SK-N-SH treated with all-trans-retinoic acid at 6 μM for 48 hours (cell line): ENCODE measurements at regions not wholly inside any gene's neighbourhood (a gene's known extent, or its start where the extent isn't known, plus 50 kb on each side); places are given as distances from the start of the nearest gene placed in this dataset.

Experiments used
- ATAC-seq: fragments of 200-7000 bp; cut with Tn5 transposase; 3 replicates; pipeline ENCODE4 v1.9.1; 2020; ENCODE audit warnings: mild to moderate bottlenecking, moderate library complexity
- ARNTL ChIP-seq: fragments of 450-650 bp; formaldehyde crosslinking; IDR thresholded peaks from 2 replicates; pipeline ENCODE4 v1.5.0; 2020; ENCODE audit warnings: low read depth, mild to moderate bottlenecking, moderate library complexity, borderline replicate concordance
- BACH2 ChIP-seq: fragments of 250-450 bp; sonication (Bioruptor Pico); IDR thresholded peaks from 2 replicates; pipeline ENCODE4 v1.9.0; 2021; ENCODE audit warnings: mild to moderate bottlenecking, borderline replicate concordance
- CREB5 ChIP-seq: fragments of 250-450 bp; sonication (Bioruptor Pico); IDR thresholded peaks from 2 replicates; pipeline ENCODE4 v1.5.1; 2020; ENCODE audit warnings: low read depth, mild to moderate bottlenecking, moderate library complexity
- CSDC2 ChIP-seq: fragments of 250-450 bp; sonication (Bioruptor Pico); IDR thresholded peaks from 2 replicates; pipeline ENCODE4 v1.5.0; 2020; ENCODE audit warnings: mild to moderate bottlenecking, moderate library complexity
- CSRNP3 ChIP-seq: fragments of 250-450 bp; sonication (Bioruptor Pico); IDR thresholded peaks from 2 replicates; pipeline ENCODE4 v1.5.1; 2021; ENCODE audit warnings: mild to moderate bottlenecking, moderate library complexity
- ESRRG ChIP-seq: fragments of 250-450 bp; sonication (Bioruptor Pico); IDR thresholded peaks from 2 replicates; pipeline ENCODE4 v1.6.1; 2021; ENCODE audit warnings: mild to moderate bottlenecking
- GLIS3 ChIP-seq: fragments of 250-450 bp; sonication (Bioruptor Pico); IDR thresholded peaks from 2 replicates; pipeline ENCODE4 v1.5.0; 2020; ENCODE audit warnings: mild to moderate bottlenecking, moderate library complexity
- ISL1 ChIP-seq: fragments of 250-450 bp; sonication (Bioruptor Pico); IDR thresholded peaks from 2 replicates; pipeline ENCODE4 v2.1.2; 2022; ENCODE audit warnings: mild to moderate bottlenecking, moderate library complexity
- OSR1 ChIP-seq: fragments of 250-450 bp; sonication (Bioruptor Pico); IDR thresholded peaks from 2 replicates; pipeline ENCODE4 v1.8.0; 2022; ENCODE audit warnings: moderate library complexity, mild to moderate bottlenecking, inconsistent platforms
- PATZ1 ChIP-seq: fragments of 250-450 bp; sonication (Bioruptor Pico); IDR thresholded peaks from 2 replicates; pipeline ENCODE4 v1.8.0; 2020; ENCODE audit warnings: mild to moderate bottlenecking, moderate library complexity, borderline replicate concordance
- PPARA ChIP-seq: fragments of 250-450 bp; sonication (Bioruptor Pico); IDR thresholded peaks from 2 replicates; pipeline ENCODE4 v1.5.0; 2020; ENCODE audit warnings: mild to moderate bottlenecking, borderline replicate concordance
- RARB ChIP-seq: fragments of 250-450 bp; sonication (Bioruptor Pico); IDR thresholded peaks from 2 replicates; pipeline ENCODE4 v1.8.0; 2021; ENCODE audit warnings: mild to moderate bottlenecking, moderate library complexity
- SNAI2 ChIP-seq: fragments of 250-450 bp; sonication (Bioruptor Pico); IDR thresholded peaks from 2 replicates; pipeline ENCODE4 v1.5.0; 2020; ENCODE audit warnings: mild to moderate bottlenecking, moderate library complexity
- TOX ChIP-seq: fragments of 250-450 bp; sonication (Bioruptor Pico); IDR thresholded peaks from 2 replicates; pipeline ENCODE4 v1.8.0; 2021; ENCODE audit warnings: mild to moderate bottlenecking, moderate library complexity, borderline replicate concordance
- ZC3H10 ChIP-seq: fragments of 250-450 bp; sonication (Bioruptor Pico); IDR thresholded peaks from 2 replicates; pipeline ENCODE4 v1.5.1; 2021; ENCODE audit warnings: mild to moderate bottlenecking, moderate library complexity
- ZFP3 ChIP-seq: fragments of 250-450 bp; sonication (Bioruptor Pico); IDR thresholded peaks from 2 replicates; pipeline ENCODE4 v1.5.0; 2020; ENCODE audit warnings: mild to moderate bottlenecking, moderate library complexity
- ZNF565 ChIP-seq: fragments of 450-650 bp; formaldehyde crosslinking; conservative IDR thresholded peaks from 2 replicates; pipeline ENCODE4 v1.5.0; 2020; ENCODE audit warnings: low read depth, mild to moderate bottlenecking, moderate library complexity
- ZNF70 ChIP-seq: fragments of 450-650 bp; formaldehyde crosslinking; IDR thresholded peaks from 2 replicates; pipeline ENCODE4 v1.5.0; 2020; ENCODE audit warnings: mild to moderate bottlenecking, moderate library complexity
- ZNF8 ChIP-seq: fragments of 450-650 bp; formaldehyde crosslinking; IDR thresholded peaks from 2 replicates; pipeline ENCODE4 v1.5.0; 2020; ENCODE audit warnings: mild to moderate bottlenecking, moderate library complexity
- TF ChIP-seq, protein P1 (sequence below): fragments of 250-450 bp; sonication (Bioruptor Pico); IDR thresholded peaks from 2 replicates; pipeline ENCODE4 v1.5.0; 2020; ENCODE audit warnings: mild to moderate bottlenecking, moderate library complexity
- TF ChIP-seq, protein P2 (sequence below): fragments of 250-450 bp; sonication (Bioruptor Pico); IDR thresholded peaks from 2 replicates; pipeline ENCODE4 v1.8.0; 2021; ENCODE audit warnings: low read depth, mild to moderate bottlenecking, moderate library complexity, borderline replicate concordance

GRCh38 chr11:97955595-97955994 is 1065.2 kb upstream of the CNTN5 start:
- TF ChIP-seq PATZ1 (no peak), ISL1 (no peak), ZFP3 (CRISPR knock-in tag) (no peak), TOX (CRISPR knock-in tag) (no peak), ZNF70 (CRISPR knock-in tag) (no peak), BACH2 (CRISPR knock-in tag) (no peak), RARB (CRISPR knock-in tag) (no peak), GLIS3 (no peak), PPARA (no peak)
- TF ChIP-seq, protein P1, sequence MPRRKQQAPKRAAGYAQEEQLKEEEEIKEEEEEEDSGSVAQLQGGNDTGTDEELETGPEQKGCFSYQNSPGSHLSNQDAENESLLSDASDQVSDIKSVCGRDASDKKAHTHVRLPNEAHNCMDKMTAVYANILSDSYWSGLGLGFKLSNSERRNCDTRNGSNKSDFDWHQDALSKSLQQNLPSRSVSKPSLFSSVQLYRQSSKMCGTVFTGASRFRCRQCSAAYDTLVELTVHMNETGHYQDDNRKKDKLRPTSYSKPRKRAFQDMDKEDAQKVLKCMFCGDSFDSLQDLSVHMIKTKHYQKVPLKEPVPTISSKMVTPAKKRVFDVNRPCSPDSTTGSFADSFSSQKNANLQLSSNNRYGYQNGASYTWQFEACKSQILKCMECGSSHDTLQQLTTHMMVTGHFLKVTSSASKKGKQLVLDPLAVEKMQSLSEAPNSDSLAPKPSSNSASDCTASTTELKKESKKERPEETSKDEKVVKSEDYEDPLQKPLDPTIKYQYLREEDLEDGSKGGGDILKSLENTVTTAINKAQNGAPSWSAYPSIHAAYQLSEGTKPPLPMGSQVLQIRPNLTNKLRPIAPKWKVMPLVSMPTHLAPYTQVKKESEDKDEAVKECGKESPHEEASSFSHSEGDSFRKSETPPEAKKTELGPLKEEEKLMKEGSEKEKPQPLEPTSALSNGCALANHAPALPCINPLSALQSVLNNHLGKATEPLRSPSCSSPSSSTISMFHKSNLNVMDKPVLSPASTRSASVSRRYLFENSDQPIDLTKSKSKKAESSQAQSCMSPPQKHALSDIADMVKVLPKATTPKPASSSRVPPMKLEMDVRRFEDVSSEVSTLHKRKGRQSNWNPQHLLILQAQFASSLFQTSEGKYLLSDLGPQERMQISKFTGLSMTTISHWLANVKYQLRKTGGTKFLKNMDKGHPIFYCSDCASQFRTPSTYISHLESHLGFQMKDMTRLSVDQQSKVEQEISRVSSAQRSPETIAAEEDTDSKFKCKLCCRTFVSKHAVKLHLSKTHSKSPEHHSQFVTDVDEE (CRISPR knock-in tag): no peak
- TF ChIP-seq, protein P2, sequence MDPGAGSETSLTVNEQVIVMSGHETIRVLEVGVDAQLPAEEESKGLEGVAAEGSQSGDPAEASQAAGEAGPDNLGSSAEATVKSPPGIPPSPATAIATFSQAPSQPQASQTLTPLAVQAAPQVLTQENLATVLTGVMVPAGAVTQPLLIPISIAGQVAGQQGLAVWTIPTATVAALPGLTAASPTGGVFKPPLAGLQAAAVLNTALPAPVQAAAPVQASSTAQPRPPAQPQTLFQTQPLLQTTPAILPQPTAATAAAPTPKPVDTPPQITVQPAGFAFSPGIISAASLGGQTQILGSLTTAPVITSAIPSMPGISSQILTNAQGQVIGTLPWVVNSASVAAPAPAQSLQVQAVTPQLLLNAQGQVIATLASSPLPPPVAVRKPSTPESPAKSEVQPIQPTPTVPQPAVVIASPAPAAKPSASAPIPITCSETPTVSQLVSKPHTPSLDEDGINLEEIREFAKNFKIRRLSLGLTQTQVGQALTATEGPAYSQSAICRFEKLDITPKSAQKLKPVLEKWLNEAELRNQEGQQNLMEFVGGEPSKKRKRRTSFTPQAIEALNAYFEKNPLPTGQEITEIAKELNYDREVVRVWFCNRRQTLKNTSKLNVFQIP (CRISPR knock-in tag): no peak
- no peak for ATAC-seq

DNA sequence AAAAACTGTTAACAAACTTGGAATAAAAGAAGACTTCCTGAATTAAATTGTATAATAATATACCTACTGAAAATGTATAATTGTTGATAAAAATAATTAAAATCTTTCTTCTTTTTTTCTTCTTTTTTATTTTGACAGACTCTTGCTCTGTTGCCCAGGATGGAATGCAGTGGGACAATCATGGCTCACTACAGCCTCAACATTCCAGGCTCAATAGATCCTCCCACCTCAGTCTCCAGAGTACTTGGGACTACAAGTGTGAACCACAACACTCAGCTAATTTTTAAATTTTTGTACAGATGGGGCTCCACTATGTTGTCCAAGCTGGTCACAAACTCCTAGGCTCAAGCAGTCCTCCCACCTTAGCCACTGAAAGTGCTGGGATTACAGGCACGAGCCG is 1063.8 kb upstream of the CNTN5 start:
- TF ChIP-seq ZC3H10 (CRISPR knock-in tag) (no peak), ARNTL (CRISPR knock-in tag) (no peak), PATZ1 (no peak), CSDC2 (CRISPR knock-in tag) (no peak), SNAI2 (CRISPR knock-in tag) (no peak), ZNF565 (CRISPR knock-in tag) (no peak), ZNF70 (CRISPR knock-in tag) (no peak)
- ATAC-seq: no peak

GRCh38 chr11:97961431-97961830 is 1059.3 kb upstream of the CNTN5 start:
- TF ChIP-seq ESRRG (no peak), SNAI2 (CRISPR knock-in tag) (no peak), OSR1 (CRISPR knock-in tag) (no peak), GLIS3 (no peak), BACH2 (CRISPR knock-in tag) (no peak), PATZ1 (no peak), ZNF565 (CRISPR knock-in tag) (no peak), CSRNP3 (CRISPR knock-in tag) (no peak), RARB (CRISPR knock-in tag) (no peak), ZNF8 (no peak), ARNTL (CRISPR knock-in tag) (no peak), ZNF70 (CRISPR knock-in tag) (no peak), CREB5 (CRISPR knock-in tag) (no peak)
- TF ChIP-seq, protein P2 (CRISPR knock-in tag): no peak
- no peak for ATAC-seq
